ENCODE measurements at regions not wholly inside any gene's neighbourhood (a gene's known extent, or its start where the extent isn't known, plus 50 kb on each side); places are given as distances from the start of the nearest gene placed in this dataset.

- TF ChIP-seq, protein P1, sequence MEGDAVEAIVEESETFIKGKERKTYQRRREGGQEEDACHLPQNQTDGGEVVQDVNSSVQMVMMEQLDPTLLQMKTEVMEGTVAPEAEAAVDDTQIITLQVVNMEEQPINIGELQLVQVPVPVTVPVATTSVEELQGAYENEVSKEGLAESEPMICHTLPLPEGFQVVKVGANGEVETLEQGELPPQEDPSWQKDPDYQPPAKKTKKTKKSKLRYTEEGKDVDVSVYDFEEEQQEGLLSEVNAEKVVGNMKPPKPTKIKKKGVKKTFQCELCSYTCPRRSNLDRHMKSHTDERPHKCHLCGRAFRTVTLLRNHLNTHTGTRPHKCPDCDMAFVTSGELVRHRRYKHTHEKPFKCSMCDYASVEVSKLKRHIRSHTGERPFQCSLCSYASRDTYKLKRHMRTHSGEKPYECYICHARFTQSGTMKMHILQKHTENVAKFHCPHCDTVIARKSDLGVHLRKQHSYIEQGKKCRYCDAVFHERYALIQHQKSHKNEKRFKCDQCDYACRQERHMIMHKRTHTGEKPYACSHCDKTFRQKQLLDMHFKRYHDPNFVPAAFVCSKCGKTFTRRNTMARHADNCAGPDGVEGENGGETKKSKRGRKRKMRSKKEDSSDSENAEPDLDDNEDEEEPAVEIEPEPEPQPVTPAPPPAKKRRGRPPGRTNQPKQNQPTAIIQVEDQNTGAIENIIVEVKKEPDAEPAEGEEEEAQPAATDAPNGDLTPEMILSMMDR (optimal IDR thresholded peaks at IDR 0.05 in 1 of 3, IDR thresholded peaks at IDR 0.05 in 1 of 3, conservative IDR thresholded peaks at IDR 0.05 in 1 of 3; ENCODE audit: extremely low read depth in 1 of 3, insufficient read depth in 2 of 3, low read length in 3 of 3) = no peak
- no peak for TF ChIP-seq EZH2 (IDR thresholded peaks at IDR 0.05; ENCODE audit: low read length)
Observed at GRCh38 chr16:35690413-35690812, 2231.0 kb downstream of the TP53TG3F start.

Data from keratinocyte (primary cell).